ENCODE measurements at regions not wholly inside any gene's neighbourhood (a gene's known extent, or its start where the extent isn't known, plus 50 kb on each side); places are given as distances from the start of the nearest gene placed in this dataset.
"Not testable (repeated sequence)": the region's sequence is repeated elsewhere in the genome, so short reads cannot be mapped to it uniquely, and the experiment has no call there.

- H3K36me3 Mint-ChIP-seq, result peaks cover 0 to 25% (median 12%) of the 10 kb centered on the region in 3 donors
- peaks cover 0 to 3% (median 0%) of the 10 kb centered on the region in 3 donors for H3K27me3 Mint-ChIP-seq (ENCODE audit: low read depth in 3 of 3)
- no peak overlapping the region for H3K4me3 Mint-ChIP-seq
- H3K27ac Mint-ChIP-seq, result no peak overlapping the region
- no peak for DNase-seq
- H3K9me3 Mint-ChIP-seq, result peaks cover 0 to 11% (median 4%) of the 10 kb centered on the region in 6 donors
- no peaks in the 10 kb centered on the region for H3K4me1 Mint-ChIP-seq
Measured at GRCh38 chr17:82998637-82999036, 80.8 kb upstream of the METRNL start.

DNA sequence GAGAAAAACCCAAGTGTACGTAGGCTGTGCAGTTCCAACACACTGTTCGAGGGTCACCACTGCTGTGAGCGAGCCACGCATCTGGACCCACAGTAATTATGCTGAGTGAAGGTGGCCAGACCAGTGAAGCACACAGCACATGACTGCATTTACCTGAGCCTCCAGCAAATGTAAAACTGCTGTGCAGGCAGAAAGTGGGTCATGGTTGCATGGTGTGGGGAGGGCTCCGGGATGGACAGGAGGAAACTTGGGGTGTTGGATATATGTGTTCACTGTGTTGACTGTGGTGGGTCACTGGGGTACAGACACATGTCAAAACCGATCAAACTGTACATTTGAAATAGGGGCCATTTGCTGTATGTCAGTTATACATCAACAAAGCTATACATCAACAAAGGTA is 78.7 kb upstream of the METRNL start:
- no peak for DNase-seq
- Mint-ChIP-seq H3K27ac (no peak overlapping the region), H3K9me3 (no peaks in the 10 kb centered on the region), H3K27me3 (ENCODE audit: low read depth in 3 of 3) (peaks cover 0 to 2% (median 0%) of the 10 kb centered on the region in 3 donors), H3K4me1 (no peaks in the 10 kb centered on the region), H3K4me3 (no peak overlapping the region), H3K36me3 (peaks cover 0 to 8% (median 0%) of the 10 kb centered on the region in 3 donors)

- H3K27ac Mint-ChIP-seq, result no peak overlapping the region
- no peaks in the 10 kb centered on the region for H3K4me1 Mint-ChIP-seq
- DNase-seq, result no peak
- H3K36me3 Mint-ChIP-seq, result peaks cover 0 to 16% (median 12%) of the 10 kb centered on the region in 3 donors
- H3K4me3 Mint-ChIP-seq, result no peak overlapping the region
- peaks cover 0 to 2% (median 0%) of the 10 kb centered on the region in 3 donors for H3K27me3 Mint-ChIP-seq (ENCODE audit: low read depth in 3 of 3)
- H3K9me3 Mint-ChIP-seq, result no peaks in the 10 kb centered on the region
Measured at GRCh38 chr17:83002118-83002805, 77.1 kb upstream of the METRNL start.

- Mint-ChIP-seq H3K4me1 (no peaks in the 10 kb centered on the region), H3K27ac (peak overlapping the region in 1 of 6 donors; percentile 35), H3K4me3 (no peak overlapping the region), H3K36me3 (peaks cover 0 to 17% (median 12%) of the 10 kb centered on the region in 3 donors), H3K27me3 (ENCODE audit: low read depth in 3 of 3) (peaks cover 0 to 3% (median 0%) of the 10 kb centered on the region in 3 donors), H3K9me3 (no peaks in the 10 kb centered on the region)
- DNase-seq, result no peak
Measured at GRCh38 chr17:83004791-83005380, 74.5 kb upstream of the METRNL start.

GRCh38 chr17:83005639-83006038 is 73.8 kb upstream of the METRNL start:
- peaks cover 0 to 3% (median 0%) of the 10 kb centered on the region in 3 donors for H3K27me3 Mint-ChIP-seq (ENCODE audit: low read depth in 3 of 3)
- H3K9me3 Mint-ChIP-seq, result no peaks in the 10 kb centered on the region
- no peak overlapping the region for H3K27ac Mint-ChIP-seq
- H3K4me1 Mint-ChIP-seq, result no peaks in the 10 kb centered on the region
- H3K4me3 Mint-ChIP-seq, result no peak overlapping the region
- H3K36me3 Mint-ChIP-seq, result peaks cover 0 to 17% (median 12%) of the 10 kb centered on the region in 3 donors
- no peak for DNase-seq

GRCh38 chr17:83006515-83007455 is 72.6 kb upstream of the METRNL start:
- Mint-ChIP-seq H3K27me3 (ENCODE audit: low read depth in 3 of 3) (peaks cover 0 to 2% (median 0%) of the 10 kb centered on the region in 3 donors), H3K9me3 (no peaks in the 10 kb centered on the region), H3K4me3 (no peak overlapping the region), H3K27ac (peak overlapping the region in 1 of 6 donors; percentile 80), H3K4me1 (no peaks in the 10 kb centered on the region), H3K36me3 (peaks cover 0 to 17% (median 9%) of the 10 kb centered on the region in 3 donors)
- DNase-seq, result no peak

DNA sequence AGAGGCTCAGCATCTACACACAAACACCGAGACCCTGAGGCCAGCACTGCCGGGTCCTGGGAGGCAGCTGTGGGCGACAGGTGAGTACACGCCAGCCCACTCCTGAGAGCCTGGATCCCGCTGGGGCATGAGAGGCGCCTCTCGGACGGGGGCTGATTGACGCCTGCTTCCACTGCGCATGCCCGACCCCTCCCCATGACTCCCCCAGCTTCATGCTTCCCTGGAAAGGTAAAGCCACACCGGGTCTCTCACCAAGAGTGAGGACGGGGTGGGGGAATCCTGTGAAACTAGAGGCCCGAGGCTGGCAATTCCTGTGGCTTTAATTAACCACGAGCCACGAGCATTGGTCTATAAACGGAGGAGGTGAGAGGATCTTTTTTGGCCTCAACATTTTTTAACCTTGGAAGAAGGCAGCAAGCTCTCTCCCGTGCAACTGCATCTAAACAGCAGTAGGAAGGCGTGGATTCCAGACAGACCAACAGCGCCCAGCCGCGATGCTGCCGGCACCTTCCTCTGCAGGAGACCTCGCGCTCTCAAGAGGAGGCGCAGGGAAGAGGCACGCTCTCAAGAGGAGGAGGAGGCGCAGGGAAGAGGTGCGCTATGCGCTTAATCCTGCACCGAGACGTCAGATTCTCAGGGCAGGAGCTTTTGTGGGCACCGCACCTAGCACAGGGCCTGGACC is 71.8 kb upstream of the METRNL start:
- no peak for DNase-seq
- Mint-ChIP-seq H3K4me1 (no peaks in the 10 kb centered on the region), H3K27me3 (ENCODE audit: low read depth in 3 of 3) (peaks cover 0 to 2% (median 0%) of the 10 kb centered on the region in 3 donors), H3K4me3 (no peak overlapping the region), H3K27ac (no peak overlapping the region), H3K36me3 (peaks cover 0 to 17% (median 15%) of the 10 kb centered on the region in 3 donors), H3K9me3 (no peaks in the 10 kb centered on the region)

- Mint-ChIP-seq H3K27ac (no peak overlapping the region), H3K4me3 (no peak overlapping the region), H3K27me3 (ENCODE audit: low read depth in 3 of 3) (peaks cover 0 to 2% (median 0%) of the 10 kb centered on the region in 3 donors), H3K9me3 (no peaks in the 10 kb centered on the region), H3K36me3 (peaks cover 0 to 17% (median 15%) of the 10 kb centered on the region in 3 donors), H3K4me1 (no peaks in the 10 kb centered on the region)
- DNase-seq, result no peak
Measured at GRCh38 chr17:83008186-83008510, 71.3 kb upstream of the METRNL start.

DNA sequence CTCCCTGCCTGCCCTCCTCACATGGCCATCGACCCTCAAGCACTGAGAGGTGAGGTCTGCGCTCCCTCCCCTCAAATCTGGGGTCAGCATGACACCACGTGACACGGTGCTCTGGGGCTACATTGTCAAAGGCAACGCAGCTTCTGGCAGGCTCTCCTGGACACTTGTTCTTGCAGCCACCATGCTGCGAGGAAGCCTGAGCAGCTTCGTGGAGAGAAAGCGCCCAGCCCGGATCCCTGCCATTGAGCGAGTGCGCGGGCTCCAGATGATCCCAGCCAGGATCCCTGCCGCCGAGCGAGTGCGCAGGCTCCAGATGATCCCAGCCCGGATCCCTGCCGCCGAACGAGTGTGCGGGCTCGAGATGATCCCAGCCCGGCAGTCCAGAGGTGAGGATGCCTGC is 70.9 kb upstream of the METRNL start:
- H3K4me1 Mint-ChIP-seq, result no peaks in the 10 kb centered on the region
- no peak overlapping the region for H3K4me3 Mint-ChIP-seq

DNA sequence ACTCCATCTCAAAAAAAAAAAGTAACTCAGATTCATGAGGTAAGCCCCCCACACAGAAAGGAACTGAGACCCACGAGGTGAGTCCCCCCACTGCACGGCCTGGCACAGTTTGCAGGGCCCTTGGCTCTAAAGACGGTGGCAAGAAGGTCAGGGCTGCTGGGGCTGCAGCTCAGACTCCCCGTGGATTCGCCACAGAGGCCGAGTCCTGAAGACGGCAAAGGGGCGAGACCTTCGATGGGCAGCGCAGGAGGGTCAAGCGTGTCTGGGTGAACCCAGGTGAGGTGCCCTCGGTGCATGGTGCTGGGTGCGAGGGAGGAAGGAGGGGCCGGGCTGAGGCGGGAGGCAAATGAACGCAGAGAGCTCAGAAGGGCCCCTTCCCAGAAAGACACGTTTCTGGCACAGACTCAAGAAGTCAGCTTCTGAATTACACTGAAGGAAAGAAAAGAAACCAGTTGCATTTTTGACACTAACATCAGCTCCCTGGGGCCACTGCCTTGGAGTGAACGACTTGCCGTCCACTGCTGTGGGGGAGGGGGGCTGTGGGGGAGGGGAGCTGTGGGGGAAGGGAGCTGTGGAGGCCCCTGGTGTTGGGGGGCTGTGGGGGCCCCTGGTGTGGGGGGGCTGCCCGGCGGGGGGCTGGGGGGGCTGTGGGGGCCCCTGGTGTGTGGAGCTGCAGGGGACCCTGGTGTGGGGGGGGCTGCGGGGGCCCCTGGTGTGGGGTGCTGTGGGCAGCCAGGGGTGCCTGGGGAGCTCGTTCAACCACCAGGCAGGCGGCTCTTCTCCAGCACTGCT is 69.8 kb upstream of the METRNL start:
- Mint-ChIP-seq H3K4me3 (no peak overlapping the region), H3K9me3 (no peaks in the 10 kb centered on the region), H3K4me1 (no peaks in the 10 kb centered on the region), H3K27ac (peak overlapping the region in 1 of 6 donors; percentile 28), H3K36me3 (peaks cover 0 to 17% (median 15%) of the 10 kb centered on the region in 3 donors), H3K27me3 (ENCODE audit: low read depth in 3 of 3) (peaks cover 0 to 2% (median 0%) of the 10 kb centered on the region in 3 donors)
- DNase-seq, result no peak

More for the DNA sequence above, 70.9 kb upstream of the METRNL start:
- no peak for DNase-seq
- no peak overlapping the region for H3K27ac Mint-ChIP-seq
- H3K9me3 Mint-ChIP-seq, result no peaks in the 10 kb centered on the region
- H3K27me3 Mint-ChIP-seq (ENCODE audit: low read depth in 3 of 3), result peaks cover 0 to 2% (median 0%) of the 10 kb centered on the region in 3 donors
- H3K36me3 Mint-ChIP-seq, result peaks cover 0 to 17% (median 15%) of the 10 kb centered on the region in 3 donors

DNA sequence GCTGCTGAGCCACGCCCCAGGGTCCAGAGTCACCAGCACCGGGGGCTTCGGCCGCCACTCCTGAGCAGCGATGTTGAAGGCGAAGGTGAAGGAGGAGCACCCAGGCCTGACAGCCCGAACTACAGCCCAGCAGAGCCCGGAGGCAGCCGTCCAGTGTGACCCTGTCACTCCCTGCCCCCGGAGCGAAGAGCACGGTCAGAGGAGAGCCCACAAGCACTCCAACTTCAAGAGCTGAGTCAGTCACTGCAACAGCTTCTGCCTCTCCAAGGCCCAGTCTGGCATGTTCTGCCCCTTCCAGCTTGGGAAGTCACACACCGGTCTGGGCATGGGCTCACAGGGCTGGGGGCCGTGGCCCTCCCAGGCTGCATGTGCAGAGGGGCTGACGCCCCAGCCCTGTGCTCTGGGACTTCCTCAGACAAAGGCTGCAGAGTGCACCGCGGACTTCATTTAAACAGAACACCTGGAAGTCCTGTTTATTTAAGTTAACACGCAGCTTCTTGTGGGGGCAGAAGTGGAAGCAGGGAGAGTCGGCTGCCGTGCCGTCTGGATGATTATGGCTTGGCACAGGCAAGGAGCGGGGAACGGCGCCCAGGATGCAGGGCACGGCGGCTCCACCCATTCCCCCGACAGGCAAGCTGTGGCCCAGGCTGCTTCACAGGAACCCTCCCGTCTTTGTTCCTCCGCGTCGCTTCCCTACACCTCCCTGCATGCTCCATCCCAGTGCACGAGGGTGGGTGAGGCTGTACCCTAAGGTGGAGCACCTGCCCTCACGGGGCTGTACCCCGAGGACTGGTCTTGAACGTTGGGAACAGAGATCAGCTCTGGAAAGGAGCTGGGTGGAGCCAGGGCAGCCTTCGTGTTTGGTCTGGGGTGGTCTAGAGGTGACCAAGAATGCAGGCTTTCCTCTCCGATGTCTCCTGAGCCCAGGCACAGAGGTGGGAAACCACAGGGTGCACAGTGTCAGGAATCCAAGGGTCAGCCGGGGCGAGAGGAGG is 68.9 kb upstream of the METRNL start:
- DNase-seq, result no peak
- H3K27me3 Mint-ChIP-seq (ENCODE audit: low read depth in 3 of 3), result peaks cover 0 to 2% (median 0%) of the 10 kb centered on the region in 3 donors
- no peaks in the 10 kb centered on the region for H3K9me3 Mint-ChIP-seq
- H3K36me3 Mint-ChIP-seq, result peaks cover 0 to 17% (median 15%) of the 10 kb centered on the region in 3 donors
- H3K27ac Mint-ChIP-seq, result no peak overlapping the region
- no peak overlapping the region for H3K4me3 Mint-ChIP-seq
- no peaks in the 10 kb centered on the region for H3K4me1 Mint-ChIP-seq

DNA sequence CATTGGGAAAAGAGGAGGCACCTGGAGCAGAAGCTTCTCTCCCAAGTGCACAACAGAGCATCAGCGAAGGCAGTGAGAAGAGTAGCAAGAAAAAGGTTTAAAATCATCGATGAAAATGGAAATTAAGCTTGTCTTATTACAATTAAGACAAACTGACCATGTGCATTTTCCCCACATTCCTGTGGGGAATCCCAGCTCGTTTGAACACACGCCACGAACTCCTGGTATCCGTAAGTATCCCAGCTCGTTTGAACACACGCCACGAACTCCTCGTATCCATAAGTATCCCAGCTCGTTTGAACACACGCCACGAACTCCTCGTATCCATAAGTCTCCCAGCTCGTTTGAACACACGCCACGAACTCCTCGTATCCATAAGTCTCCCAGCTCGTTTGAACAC is 67.7 kb upstream of the METRNL start:
- not testable (repeated sequence) for H3K27ac Mint-ChIP-seq; DNase-seq; H3K27me3 Mint-ChIP-seq (ENCODE audit: low read depth in 3 of 3); H3K9me3 Mint-ChIP-seq; H3K4me1 Mint-ChIP-seq; H3K4me3 Mint-ChIP-seq
- H3K36me3 Mint-ChIP-seq, result peaks cover 0 to 11% (median 10%) of the 10 kb centered on the region in 3 donors

Measured in immature natural killer cell (primary cell).